CD14-positive monocyte (primary cell): ENCODE measurements at regions not wholly inside any gene's neighbourhood (a gene's known extent, or its start where the extent isn't known, plus 50 kb on each side); places are given as distances from the start of the nearest gene placed in this dataset.

ENCODE experiments used
- DNase-seq, 3 donors: peaks; one replicate each; pipeline ENCODE4 v3.0.0-alpha.2; 2011 to 2022
- H2AFZ ChIP-seq: 2 replicates; pipeline ENCODE4 v1.6.0; 2012; ENCODE audit warnings: mild to moderate bottlenecking, low read depth, low read length, inconsistent platforms; ENCODE audit not compliant: insufficient read depth, poor library complexity, severe bottlenecking
- H3K27ac ChIP-seq, 2 donors: 1 replicate in 1 of 2; 2 replicates in 1 of 2; pipeline ENCODE4 v1.5.1; 2012 to 2013; ENCODE audit warnings: low read length in 2 of 2, control low read depth in 1 of 2, inconsistent platforms in 1 of 2, low read depth in 1 of 2, mild to moderate bottlenecking in 1 of 2
- H3K27me3 ChIP-seq, 2 donors: one replicate each; pipeline versions ENCODE4 v1.6.0 to v1.6.1; 2011 to 2013; ENCODE audit warnings: low read length in 2 of 2; ENCODE audit not compliant: control insufficient read depth in 2 of 2, insufficient read depth in 2 of 2
- H3K36me3 ChIP-seq, 2 donors: replicated peaks in 1 of 2; 1 replicate in 1 of 2; 2 replicates in 1 of 2; pipeline versions ENCODE4 v1.5.1 to v1.6.1; 2012 to 2013; ENCODE audit warnings: low read length in 2 of 2, control low read depth in 1 of 2, inconsistent platforms in 1 of 2, mild to moderate bottlenecking in 1 of 2; ENCODE audit not compliant: insufficient read depth in 2 of 2, control insufficient read depth in 1 of 2
- H3K4me1 ChIP-seq, 2 donors: 1 replicate in 1 of 2; 2 replicates in 1 of 2; pipeline versions ENCODE4 v1.5.1 to v1.6.1; 2012 to 2013; ENCODE audit warnings: low read length in 2 of 2, control low read depth in 1 of 2, inconsistent platforms in 1 of 2, mild to moderate bottlenecking in 1 of 2, moderate library complexity in 1 of 2; ENCODE audit not compliant: insufficient read depth in 2 of 2, control insufficient read depth in 1 of 2
- H3K4me2 ChIP-seq: replicated peaks from 2 replicates; pipeline ENCODE3; 2012; ENCODE audit warnings: low read length, moderate library complexity, mild to moderate bottlenecking; ENCODE audit not compliant: poor library complexity, severe bottlenecking; ENCODE audit errors: extremely low read depth
- H3K4me3 ChIP-seq, 3 experiments: fragments of 200-600 bp in 1 of 3; sonication (generic) in 1 of 3; replicated peaks in 1 of 3; 1 replicate in 2 of 3; 2 replicates in 1 of 3; pipeline ENCODE4 v1.5.1; 2011 to 2013; ENCODE audit warnings: low read length in 3 of 3, mild to moderate bottlenecking in 3 of 3, control low read depth in 2 of 3, low read depth in 2 of 3, inconsistent platforms in 1 of 3, moderate library complexity in 1 of 3
- H3K79me2 ChIP-seq: 2 replicates; pipeline ENCODE4 v1.6.0; 2012; ENCODE audit warnings: mild to moderate bottlenecking, control low read depth, inconsistent platforms, low read length, moderate library complexity; ENCODE audit not compliant: insufficient read depth
- H3K9ac ChIP-seq: 2 replicates; pipeline ENCODE4 v1.6.0; 2017; ENCODE audit warnings: low read length, mild to moderate bottlenecking; ENCODE audit not compliant: insufficient read depth, poor library complexity, severe bottlenecking
- H3K9me3 ChIP-seq, 2 donors: replicated peaks in 1 of 2; 1 replicate in 1 of 2; 2 replicates in 1 of 2; pipeline versions ENCODE4 v1.5.1 to v1.6.1; 2012 to 2013; ENCODE audit warnings: low read length in 2 of 2, control low read depth in 1 of 2; ENCODE audit not compliant: control insufficient read depth in 1 of 2, insufficient read depth in 1 of 2
- H4K20me1 ChIP-seq: 2 replicates; pipeline ENCODE4 v1.6.0; 2012; ENCODE audit warnings: mild to moderate bottlenecking, low read length, control low read depth, moderate library complexity; ENCODE audit not compliant: insufficient read depth
- H3K27ac Mint-ChIP-seq, 7 donors: one replicate each; pipeline ENCODE4 v1.8.0; 2020; ENCODE audit warnings: mild to moderate bottlenecking in 7 of 7, mixed read lengths in 7 of 7, moderate library complexity in 6 of 7, inconsistent platforms in 2 of 7
- H3K27me3 Mint-ChIP-seq, 3 donors: one replicate each; pipeline ENCODE4 v1.8.0; 2021 to 2022; ENCODE audit warnings: low read depth in 3 of 3, mild to moderate bottlenecking in 3 of 3, mixed read lengths in 3 of 3, moderate library complexity in 3 of 3, inconsistent platforms in 1 of 3
- H3K36me3 Mint-ChIP-seq, 2 donors: one replicate each; pipeline ENCODE4 v1.8.0; 2020; ENCODE audit warnings: mixed read lengths in 2 of 2, inconsistent platforms in 1 of 2, mild to moderate bottlenecking in 1 of 2
- H3K4me1 Mint-ChIP-seq: one replicate; pipeline ENCODE4 v1.8.0; 2020; ENCODE audit warnings: mild to moderate bottlenecking, mixed read lengths
- H3K4me3 Mint-ChIP-seq, 2 donors: one replicate each; pipeline ENCODE4 v1.8.0; 2020; ENCODE audit warnings: mild to moderate bottlenecking in 2 of 2, mixed read lengths in 2 of 2, moderate library complexity in 1 of 2
- H3K9me3 Mint-ChIP-seq, 7 donors: one replicate each; pipeline ENCODE4 v1.8.0; 2020 to 2022; ENCODE audit warnings: mixed read lengths in 7 of 7, mild to moderate bottlenecking in 6 of 7, moderate library complexity in 6 of 7, inconsistent platforms in 2 of 7
- WGBS: methylation state at CpG from one replicate; pipeline ENCODE4 v1.1.5; 2013; ENCODE audit warnings: missing lambda C conversion rate; ENCODE audit not compliant: insufficient coverage; 5-methylcytosine and 5-hydroxymethylcytosine counted together
- intact Hi-C, 2 donors: fragments of 100-400 bp; cut with micrococcal nuclease; formaldehyde crosslinking; loops; one replicate each; pipeline versions ENCODE4 v1.15.0 to v1.15.1; 2023
- TF ChIP-seq, protein P1 (sequence below): fragments of 200-600 bp; IDR thresholded peaks from one replicate; pipeline ENCODE4 v1.8.0; 2022; ENCODE audit warnings: antibody characterized with exemption, mild to moderate bottlenecking

- peaks cover 4% of the 10 kb centered on the region for H3K4me1 Mint-ChIP-seq
- no peaks in the 10 kb centered on the region for H3K36me3 Mint-ChIP-seq
- H3K4me1 ChIP-seq: no peaks in the 10 kb centered on the region
- no peak overlapping the region for H3K27ac Mint-ChIP-seq
- no peaks in the 10 kb centered on the region for H3K9me3 Mint-ChIP-seq
- intact Hi-C loops: no loop called here
- H3K27ac ChIP-seq: no peak overlapping the region
- H3K4me2 ChIP-seq: no peak overlapping the region
- WGBS: no CpG with 5 or more reads among the region's 3 CpGs
- no peaks in the 10 kb centered on the region for H3K9me3 ChIP-seq
- peaks cover 0 to 2% (median 0%) of the 10 kb centered on the region in 3 donors for H3K27me3 Mint-ChIP-seq
- no peaks in the 10 kb centered on the region for H3K79me2 ChIP-seq
- no peaks in the 10 kb centered on the region for H4K20me1 ChIP-seq
- H3K4me3 ChIP-seq: no peak overlapping the region
- no peak overlapping the region for H3K4me3 Mint-ChIP-seq
- no peak overlapping the region for H2AFZ ChIP-seq
- no peak for DNase-seq
- H3K9ac ChIP-seq: no peak overlapping the region
- no peaks in the 10 kb centered on the region for H3K27me3 ChIP-seq
- no peaks in the 10 kb centered on the region for H3K36me3 ChIP-seq
- TF ChIP-seq, protein P1, sequence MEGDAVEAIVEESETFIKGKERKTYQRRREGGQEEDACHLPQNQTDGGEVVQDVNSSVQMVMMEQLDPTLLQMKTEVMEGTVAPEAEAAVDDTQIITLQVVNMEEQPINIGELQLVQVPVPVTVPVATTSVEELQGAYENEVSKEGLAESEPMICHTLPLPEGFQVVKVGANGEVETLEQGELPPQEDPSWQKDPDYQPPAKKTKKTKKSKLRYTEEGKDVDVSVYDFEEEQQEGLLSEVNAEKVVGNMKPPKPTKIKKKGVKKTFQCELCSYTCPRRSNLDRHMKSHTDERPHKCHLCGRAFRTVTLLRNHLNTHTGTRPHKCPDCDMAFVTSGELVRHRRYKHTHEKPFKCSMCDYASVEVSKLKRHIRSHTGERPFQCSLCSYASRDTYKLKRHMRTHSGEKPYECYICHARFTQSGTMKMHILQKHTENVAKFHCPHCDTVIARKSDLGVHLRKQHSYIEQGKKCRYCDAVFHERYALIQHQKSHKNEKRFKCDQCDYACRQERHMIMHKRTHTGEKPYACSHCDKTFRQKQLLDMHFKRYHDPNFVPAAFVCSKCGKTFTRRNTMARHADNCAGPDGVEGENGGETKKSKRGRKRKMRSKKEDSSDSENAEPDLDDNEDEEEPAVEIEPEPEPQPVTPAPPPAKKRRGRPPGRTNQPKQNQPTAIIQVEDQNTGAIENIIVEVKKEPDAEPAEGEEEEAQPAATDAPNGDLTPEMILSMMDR: no peak
These were observed 184.4 kb upstream of the MEF2C start for GRCh38 chr5:89067362-89067761.

GRCh38 chr5:89065919-89066318 is 182.9 kb upstream of the MEF2C start:
- TF ChIP-seq, protein P1: no peak
- Histone ChIP-seq H3K4me3 (no peak overlapping the region), H3K4me2 (no peak overlapping the region), H3K27ac (no peak overlapping the region), H4K20me1 (no peaks in the 10 kb centered on the region), H3K9ac (no peak overlapping the region), H2AFZ (no peak overlapping the region), H3K79me2 (no peaks in the 10 kb centered on the region), H3K9me3 (no peaks in the 10 kb centered on the region), H3K36me3 (no peaks in the 10 kb centered on the region), H3K4me1 (no peaks in the 10 kb centered on the region), H3K27me3 (no peaks in the 10 kb centered on the region)
- Mint-ChIP-seq H3K27ac (no peak overlapping the region), H3K9me3 (peaks cover 0 to 1% (median 0%) of the 10 kb centered on the region in 7 donors), H3K27me3 (peaks cover 0 to 2% (median 1%) of the 10 kb centered on the region in 3 donors), H3K4me1 (no peaks in the 10 kb centered on the region), H3K4me3 (no peak overlapping the region), H3K36me3 (no peaks in the 10 kb centered on the region)
- intact Hi-C loops: no loop called here
- WGBS: 100% methylated on average over 1 of the region's 3 CpGs
- DNase-seq: no peak
